Keratinocyte (primary cell): ENCODE measurements at regions not wholly inside any gene's neighbourhood (a gene's known extent, or its start where the extent isn't known, plus 50 kb on each side); places are given as distances from the start of the nearest gene placed in this dataset.

Experiments used
- EZH2 ChIP-seq: IDR thresholded peaks from one replicate; pipeline ENCODE4 v1.6.1; 2012; ENCODE audit warnings: inconsistent platforms, mild to moderate bottlenecking, low read length, moderate library complexity
- TF ChIP-seq, protein P1 (sequence below), 3 experiments: IDR thresholded peaks in 1 of 3; conservative IDR thresholded peaks in 1 of 3; optimal IDR thresholded peaks in 1 of 3; 2 replicates in 2 of 3; 3 replicates in 1 of 3; pipeline versions ENCODE3 to v1.5.1; 2011; ENCODE audit warnings: low read length in 3 of 3, mild to moderate bottlenecking in 3 of 3, moderate library complexity in 2 of 3, control low read depth in 1 of 3, inconsistent platforms in 1 of 3; ENCODE audit not compliant: insufficient read depth in 2 of 3; ENCODE audit errors: extremely low read depth in 1 of 3

DNA sequence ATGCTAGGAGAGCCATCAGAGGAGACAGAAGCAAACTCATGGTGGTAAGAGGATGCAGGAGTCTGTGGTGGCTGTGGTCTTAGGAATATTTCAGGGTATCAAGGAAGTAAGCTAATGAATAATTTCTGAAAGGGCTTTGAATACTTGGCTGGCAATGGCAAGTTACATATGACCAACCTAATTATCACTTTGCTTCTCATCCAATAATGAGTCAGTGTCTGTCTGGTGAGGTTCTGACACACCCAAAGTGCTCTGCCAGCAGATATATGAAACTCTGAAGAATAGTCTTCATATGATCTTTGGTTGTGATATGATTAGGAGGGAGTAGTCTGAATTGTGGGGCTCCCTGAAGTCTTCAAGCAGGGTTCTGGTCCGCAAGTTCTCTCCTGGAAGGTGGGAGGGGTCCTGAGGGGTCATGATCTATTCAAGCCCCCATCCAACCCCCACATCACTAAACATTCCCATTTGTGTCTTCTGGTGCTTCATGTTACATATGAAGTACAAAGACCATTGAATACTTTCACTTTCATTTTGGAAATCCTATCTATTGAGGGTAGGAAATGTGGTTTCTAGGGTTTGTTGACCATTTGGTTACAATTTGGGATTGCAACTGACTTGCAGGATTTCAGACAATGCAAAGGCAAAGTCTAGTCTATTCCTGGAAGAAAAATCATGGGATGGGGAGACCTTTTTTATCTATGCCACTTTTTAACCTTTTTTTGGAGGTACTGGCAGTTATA lies 199.9 kb upstream of the CDKN2B start:
- TF ChIP-seq, protein P1, sequence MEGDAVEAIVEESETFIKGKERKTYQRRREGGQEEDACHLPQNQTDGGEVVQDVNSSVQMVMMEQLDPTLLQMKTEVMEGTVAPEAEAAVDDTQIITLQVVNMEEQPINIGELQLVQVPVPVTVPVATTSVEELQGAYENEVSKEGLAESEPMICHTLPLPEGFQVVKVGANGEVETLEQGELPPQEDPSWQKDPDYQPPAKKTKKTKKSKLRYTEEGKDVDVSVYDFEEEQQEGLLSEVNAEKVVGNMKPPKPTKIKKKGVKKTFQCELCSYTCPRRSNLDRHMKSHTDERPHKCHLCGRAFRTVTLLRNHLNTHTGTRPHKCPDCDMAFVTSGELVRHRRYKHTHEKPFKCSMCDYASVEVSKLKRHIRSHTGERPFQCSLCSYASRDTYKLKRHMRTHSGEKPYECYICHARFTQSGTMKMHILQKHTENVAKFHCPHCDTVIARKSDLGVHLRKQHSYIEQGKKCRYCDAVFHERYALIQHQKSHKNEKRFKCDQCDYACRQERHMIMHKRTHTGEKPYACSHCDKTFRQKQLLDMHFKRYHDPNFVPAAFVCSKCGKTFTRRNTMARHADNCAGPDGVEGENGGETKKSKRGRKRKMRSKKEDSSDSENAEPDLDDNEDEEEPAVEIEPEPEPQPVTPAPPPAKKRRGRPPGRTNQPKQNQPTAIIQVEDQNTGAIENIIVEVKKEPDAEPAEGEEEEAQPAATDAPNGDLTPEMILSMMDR (optimal IDR thresholded peaks at IDR 0.05 in 1 of 3, IDR thresholded peaks at IDR 0.05 in 1 of 3, conservative IDR thresholded peaks at IDR 0.05 in 1 of 3; ENCODE audit: extremely low read depth in 1 of 3, insufficient read depth in 2 of 3, low read length in 3 of 3), result no peak
- TF ChIP-seq EZH2, result no peak
